SU-DHL-6 (cell line): ENCODE measurements at regions not wholly inside any gene's neighbourhood (a gene's known extent, or its start where the extent isn't known, plus 50 kb on each side); places are given as distances from the start of the nearest gene placed in this dataset.

Experiments
- EZH2phosphoT487 ChIP-seq: fragments of 200-600 bp; sonication (generic), shearing (Covaris generic); conservative IDR thresholded peaks from 2 replicates; pipeline ENCODE4 v1.6.1; 2018; ENCODE audit warnings: mild to moderate bottlenecking, antibody characterized with exemption, low read length, moderate library complexity, mixed read lengths
- TF ChIP-seq, protein P1 (sequence below): fragments of 200-600 bp; sonication (generic); IDR thresholded peaks from one replicate; pipeline ENCODE4 v1.5.1; 2017; ENCODE audit warnings: antibody characterized with exemption, mild to moderate bottlenecking, low read length, moderate library complexity; ENCODE audit not compliant: insufficient read depth, poor library complexity, severe bottlenecking

DNA sequence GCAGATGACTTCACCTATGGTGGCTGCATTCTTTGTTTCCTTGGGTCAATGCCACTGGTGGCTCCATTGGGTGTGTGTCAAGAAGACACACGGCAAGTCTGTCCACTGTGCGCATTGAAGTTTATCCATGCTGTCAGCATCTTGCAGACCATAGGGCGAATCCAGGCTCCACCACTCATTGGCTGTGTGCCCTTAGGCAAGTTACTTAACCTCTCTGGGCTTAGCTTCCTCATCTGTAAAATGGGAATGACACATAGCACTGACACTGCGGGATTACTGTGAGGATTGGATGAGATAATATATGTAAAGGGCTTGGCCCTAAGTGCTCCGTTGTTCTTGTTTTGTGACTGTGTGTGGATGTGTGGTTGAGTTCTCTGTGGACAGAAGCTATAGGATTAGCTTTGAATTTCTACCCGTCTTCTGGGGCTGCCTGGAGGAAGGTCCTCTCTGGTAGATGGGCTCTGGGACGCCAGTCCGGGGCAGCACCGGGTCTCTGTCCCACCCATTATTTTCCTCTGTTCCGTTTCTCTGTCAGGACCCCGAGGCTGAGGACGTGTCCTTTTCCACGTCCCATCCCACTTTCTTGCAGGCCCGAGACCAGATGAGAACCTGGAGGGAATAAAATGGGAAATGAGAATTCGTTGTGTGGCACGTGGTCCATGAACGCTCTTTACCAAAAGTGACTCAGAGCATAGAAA lies 178.4 kb downstream of the IRF8 start:
- TF ChIP-seq, protein P1, sequence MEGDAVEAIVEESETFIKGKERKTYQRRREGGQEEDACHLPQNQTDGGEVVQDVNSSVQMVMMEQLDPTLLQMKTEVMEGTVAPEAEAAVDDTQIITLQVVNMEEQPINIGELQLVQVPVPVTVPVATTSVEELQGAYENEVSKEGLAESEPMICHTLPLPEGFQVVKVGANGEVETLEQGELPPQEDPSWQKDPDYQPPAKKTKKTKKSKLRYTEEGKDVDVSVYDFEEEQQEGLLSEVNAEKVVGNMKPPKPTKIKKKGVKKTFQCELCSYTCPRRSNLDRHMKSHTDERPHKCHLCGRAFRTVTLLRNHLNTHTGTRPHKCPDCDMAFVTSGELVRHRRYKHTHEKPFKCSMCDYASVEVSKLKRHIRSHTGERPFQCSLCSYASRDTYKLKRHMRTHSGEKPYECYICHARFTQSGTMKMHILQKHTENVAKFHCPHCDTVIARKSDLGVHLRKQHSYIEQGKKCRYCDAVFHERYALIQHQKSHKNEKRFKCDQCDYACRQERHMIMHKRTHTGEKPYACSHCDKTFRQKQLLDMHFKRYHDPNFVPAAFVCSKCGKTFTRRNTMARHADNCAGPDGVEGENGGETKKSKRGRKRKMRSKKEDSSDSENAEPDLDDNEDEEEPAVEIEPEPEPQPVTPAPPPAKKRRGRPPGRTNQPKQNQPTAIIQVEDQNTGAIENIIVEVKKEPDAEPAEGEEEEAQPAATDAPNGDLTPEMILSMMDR: no peak
- no peak for TF ChIP-seq EZH2phosphoT487
